Adrenal gland (tissue), 5 donors: ENCODE measurements at regions not wholly inside any gene's neighbourhood (a gene's known extent, or its start where the extent isn't known, plus 50 kb on each side); places are given as distances from the start of the nearest gene placed in this dataset.

Source experiments
- POLR2A ChIP-seq, 2 donors: fragments of 450-650 bp; IDR thresholded peaks; one replicate each; pipeline ENCODE4 v1.6.1; 2017; ENCODE audit warnings: antibody characterized with exemption in 2 of 2, mild to moderate bottlenecking in 2 of 2, moderate library complexity in 1 of 2
- TF ChIP-seq, protein P1 (sequence below), 6 experiments: fragments of 450-650 bp in 4 of 6; fragments of 200-600 bp in 2 of 6; sonication (generic) in 1 of 6; IDR thresholded peaks; 1 replicate in 5 of 6; 2 replicates in 1 of 6; pipeline versions ENCODE4 v1.5.1 to v1.8.0; 2016 to 2021; ENCODE audit warnings: antibody characterized with exemption in 6 of 6, mild to moderate bottlenecking in 2 of 6, moderate library complexity in 1 of 6
- donor health status: DM: no; HTN: no; CAD: no.

DNA sequence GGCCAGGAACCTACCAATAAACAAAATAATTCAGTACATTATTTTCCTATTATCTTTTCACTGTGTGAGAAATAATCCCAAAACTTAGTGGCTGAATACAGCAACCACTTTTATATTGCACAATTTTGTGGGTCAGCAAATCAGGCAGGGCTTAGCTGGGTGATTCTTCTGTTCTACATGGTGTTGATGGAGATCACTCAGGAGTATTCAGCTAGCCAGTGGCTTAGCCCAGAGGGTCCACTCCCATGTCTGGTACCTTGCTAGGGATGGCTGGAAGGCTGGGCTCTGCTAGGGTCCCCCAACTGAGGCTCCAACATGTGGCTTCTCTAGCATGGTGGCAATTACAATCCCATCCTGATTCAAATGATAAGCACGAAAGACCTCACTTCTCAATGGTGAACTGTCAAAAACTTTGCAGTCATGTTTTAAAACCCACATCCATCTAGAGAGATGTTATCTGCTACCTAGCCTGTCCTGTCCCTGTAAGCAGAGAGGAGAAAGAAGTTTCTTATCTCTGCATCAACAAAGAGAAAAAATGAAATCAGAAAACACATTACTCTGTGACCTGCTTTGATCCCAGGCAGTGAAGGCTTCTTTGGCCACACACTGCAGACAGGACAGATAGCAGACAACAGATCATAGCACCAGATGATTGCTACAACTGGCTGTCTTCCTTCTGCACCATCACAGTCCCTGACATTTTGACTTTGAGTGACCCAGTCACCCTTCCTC is 51.0 kb upstream of the MYL2 start:
- no peak for TF ChIP-seq POLR2A (IDR thresholded peaks at IDR 0.05)
- TF ChIP-seq, protein P1, sequence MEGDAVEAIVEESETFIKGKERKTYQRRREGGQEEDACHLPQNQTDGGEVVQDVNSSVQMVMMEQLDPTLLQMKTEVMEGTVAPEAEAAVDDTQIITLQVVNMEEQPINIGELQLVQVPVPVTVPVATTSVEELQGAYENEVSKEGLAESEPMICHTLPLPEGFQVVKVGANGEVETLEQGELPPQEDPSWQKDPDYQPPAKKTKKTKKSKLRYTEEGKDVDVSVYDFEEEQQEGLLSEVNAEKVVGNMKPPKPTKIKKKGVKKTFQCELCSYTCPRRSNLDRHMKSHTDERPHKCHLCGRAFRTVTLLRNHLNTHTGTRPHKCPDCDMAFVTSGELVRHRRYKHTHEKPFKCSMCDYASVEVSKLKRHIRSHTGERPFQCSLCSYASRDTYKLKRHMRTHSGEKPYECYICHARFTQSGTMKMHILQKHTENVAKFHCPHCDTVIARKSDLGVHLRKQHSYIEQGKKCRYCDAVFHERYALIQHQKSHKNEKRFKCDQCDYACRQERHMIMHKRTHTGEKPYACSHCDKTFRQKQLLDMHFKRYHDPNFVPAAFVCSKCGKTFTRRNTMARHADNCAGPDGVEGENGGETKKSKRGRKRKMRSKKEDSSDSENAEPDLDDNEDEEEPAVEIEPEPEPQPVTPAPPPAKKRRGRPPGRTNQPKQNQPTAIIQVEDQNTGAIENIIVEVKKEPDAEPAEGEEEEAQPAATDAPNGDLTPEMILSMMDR (IDR thresholded peaks at IDR 0.05) = no peak
